Loucy (cell line): ENCODE measurements at regions not wholly inside any gene's neighbourhood (a gene's known extent, or its start where the extent isn't known, plus 50 kb on each side); places are given as distances from the start of the nearest gene placed in this dataset.

ENCODE experiments used
- H2AFZ ChIP-seq: fragments of 200-600 bp; sonication (generic); 2 replicates; pipeline ENCODE4 v1.6.0; 2016; ENCODE audit warnings: antibody characterized with exemption, mild to moderate bottlenecking, low read length, moderate library complexity
- H3F3A ChIP-seq: fragments of 200-600 bp; 2 replicates; pipeline ENCODE4 v1.6.0; 2016; ENCODE audit warnings: antibody characterized with exemption, low read depth, mild to moderate bottlenecking
- H3K27me3 ChIP-seq: fragments of 200-600 bp; sonication (generic); 2 replicates; pipeline ENCODE4 v1.6.1; 2014; ENCODE audit warnings: low read length, mild to moderate bottlenecking; ENCODE audit not compliant: insufficient read depth, poor library complexity, severe bottlenecking
- H3K36me3 ChIP-seq: fragments of 200-600 bp; sonication (generic); 2 replicates; pipeline ENCODE4 v1.6.1; 2016; ENCODE audit warnings: low read length; ENCODE audit not compliant: insufficient read depth
- H3K4me1 ChIP-seq: fragments of 200-600 bp; sonication (generic); 2 replicates; pipeline ENCODE4 v1.5.1; 2014; ENCODE audit warnings: low read length, mild to moderate bottlenecking; ENCODE audit not compliant: insufficient read depth, poor library complexity, severe bottlenecking
- H3K4me2 ChIP-seq: fragments of 200-600 bp; sonication (generic); 2 replicates; pipeline ENCODE4 v1.6.0; 2014; ENCODE audit warnings: antibody characterized with exemption, low read length, low read depth, mild to moderate bottlenecking; ENCODE audit not compliant: poor library complexity, severe bottlenecking
- H3K4me3 ChIP-seq: fragments of 200-600 bp; sonication (generic); 2 replicates; pipeline ENCODE4 v1.5.1; 2014; ENCODE audit warnings: low read length, mild to moderate bottlenecking, mixed read lengths; ENCODE audit not compliant: poor library complexity, severe bottlenecking
- H3K79me2 ChIP-seq: fragments of 200-600 bp; sonication (generic); 2 replicates; pipeline ENCODE4 v1.6.1; 2014; ENCODE audit warnings: low read length; ENCODE audit not compliant: insufficient read depth
- H3K9ac ChIP-seq: fragments of 200-600 bp; sonication (generic); 2 replicates; pipeline ENCODE4 v1.6.0; 2014; ENCODE audit warnings: mild to moderate bottlenecking, low read depth, low read length, moderate library complexity; ENCODE audit not compliant: poor library complexity, severe bottlenecking
- H3K9me2 ChIP-seq: fragments of 200-600 bp; sonication (generic); replicated peaks from 2 replicates; pipeline ENCODE4 v1.6.1; 2016; ENCODE audit warnings: low read depth, low read length, mixed read lengths
- H3K9me3 ChIP-seq: fragments of 200-600 bp; sonication (generic); 2 replicates; pipeline ENCODE4 v1.6.1; 2014; ENCODE audit warnings: mild to moderate bottlenecking, antibody characterized with exemption, low read length, low read depth; ENCODE audit not compliant: insufficient read depth
- H4K20me1 ChIP-seq: fragments of 200-600 bp; sonication (generic); 2 replicates; pipeline ENCODE4 v1.6.0; 2014; ENCODE audit warnings: antibody characterized with exemption, low read length, mild to moderate bottlenecking; ENCODE audit not compliant: insufficient read depth, poor library complexity, severe bottlenecking
- CTCF ChIP-seq: fragments of 200-600 bp; sonication (generic); conservative IDR thresholded peaks from 2 replicates; pipeline ENCODE4 v1.5.1; 2014; ENCODE audit warnings: mild to moderate bottlenecking, antibody characterized with exemption, low read length
- EZH2phosphoT487 ChIP-seq: fragments of 200-600 bp; IDR thresholded peaks from 2 replicates; pipeline ENCODE4 v1.6.1; 2018; ENCODE audit warnings: antibody characterized with exemption, mild to moderate bottlenecking, moderate library complexity, borderline replicate concordance

- no peak overlapping the region for H2AFZ ChIP-seq
Measured at GRCh38 chr12:127823801-127824200, 443.2 kb upstream of the TMEM132C start.

GRCh38 chr12:127829281-127830064, 437.5 kb upstream of the TMEM132C start:
- Histone ChIP-seq H4K20me1 (no peaks in the 10 kb centered on the region), H3K4me3 (no peak overlapping the region), H3K9me3 (no peaks in the 10 kb centered on the region), H3K4me1 (no peaks in the 10 kb centered on the region), H3K27me3 (no peaks in the 10 kb centered on the region), H2AFZ (no peak overlapping the region), H3K4me2 (no peak overlapping the region), H3K9me2 (no peaks in the 10 kb centered on the region), H3F3A (no peaks in the 10 kb centered on the region), H3K79me2 (no peaks in the 10 kb centered on the region), H3K9ac (no peak overlapping the region), H3K36me3 (no peaks in the 10 kb centered on the region)
- TF ChIP-seq EZH2phosphoT487 = no peak
- TF ChIP-seq CTCF = no peak

More at GRCh38 chr12:127823801-127824200, 443.2 kb upstream of the TMEM132C start:
- H3K36me3 ChIP-seq = no peaks in the 10 kb centered on the region
- H3K9me2 ChIP-seq = no peaks in the 10 kb centered on the region
- no peaks in the 10 kb centered on the region for H3K4me1 ChIP-seq
- H3K4me3 ChIP-seq = no peak overlapping the region
- H3K79me2 ChIP-seq = no peaks in the 10 kb centered on the region
- no peaks in the 10 kb centered on the region for H4K20me1 ChIP-seq
- no peak overlapping the region for H3K9ac ChIP-seq
- H3K27me3 ChIP-seq = no peaks in the 10 kb centered on the region
- no peak overlapping the region for H3K4me2 ChIP-seq
- H3K9me3 ChIP-seq = no peaks in the 10 kb centered on the region
- no peak for TF ChIP-seq CTCF
- TF ChIP-seq EZH2phosphoT487 = no peak
- no peaks in the 10 kb centered on the region for H3F3A ChIP-seq

GRCh38 chr12:127830065-127830460, 436.9 kb upstream of the TMEM132C start:
- Histone ChIP-seq H2AFZ (no peak overlapping the region), H3F3A (no peaks in the 10 kb centered on the region)

More at GRCh38 chr12:127830065-127830460, 436.9 kb upstream of the TMEM132C start:
- Histone ChIP-seq H3K4me2 (no peak overlapping the region), H3K9me2 (no peaks in the 10 kb centered on the region), H3K4me3 (no peak overlapping the region), H3K9me3 (no peaks in the 10 kb centered on the region), H3K79me2 (no peaks in the 10 kb centered on the region), H3K4me1 (no peaks in the 10 kb centered on the region), H4K20me1 (no peaks in the 10 kb centered on the region), H3K36me3 (no peaks in the 10 kb centered on the region), H3K27me3 (no peaks in the 10 kb centered on the region), H3K9ac (no peak overlapping the region)
- TF ChIP-seq EZH2phosphoT487 (no peak), CTCF (no peak)
